Stomach smooth muscle (tissue), 2 donors: ENCODE measurements at regions not wholly inside any gene's neighbourhood (a gene's known extent, or its start where the extent isn't known, plus 50 kb on each side); places are given as distances from the start of the nearest gene placed in this dataset.
"Not testable (repeated sequence)": the region's sequence is repeated elsewhere in the genome, so short reads cannot be mapped to it uniquely, and the experiment has no call there.

Experiments used
- H3K27ac ChIP-seq: one replicate; pipeline ENCODE4 v1.7.0; 2013; ENCODE audit warnings: mild to moderate bottlenecking, low read length, inconsistent platforms
- H3K27me3 ChIP-seq, 2 donors: one replicate each; pipeline ENCODE4 v1.7.0; 2013; ENCODE audit warnings: low read length in 2 of 2; ENCODE audit not compliant: insufficient read depth in 2 of 2, control insufficient read depth in 1 of 2
- H3K36me3 ChIP-seq, 2 donors: one replicate each; pipeline ENCODE4 v1.7.0; 2013; ENCODE audit warnings: low read length in 2 of 2; ENCODE audit not compliant: control insufficient read depth in 2 of 2, insufficient read depth in 2 of 2
- H3K4me1 ChIP-seq: one replicate; pipeline ENCODE4 v1.7.0; 2013; ENCODE audit warnings: low read length; ENCODE audit not compliant: control insufficient read depth, insufficient read depth
- H3K4me3 ChIP-seq, 2 donors: one replicate each; pipeline ENCODE4 v1.7.0; 2013; ENCODE audit warnings: low read length in 2 of 2
- H3K9ac ChIP-seq, 2 donors: one replicate each; pipeline ENCODE4 v1.7.0; 2013; ENCODE audit warnings: low read length in 2 of 2, mild to moderate bottlenecking in 1 of 2
- H3K9me3 ChIP-seq, 2 donors: one replicate each; pipeline ENCODE4 v1.7.0; 2013; ENCODE audit warnings: low read length in 2 of 2; ENCODE audit not compliant: control insufficient read depth in 2 of 2
- donor health status: healthy.
- donor health status: Pancreatic carcinoma.

DNA sequence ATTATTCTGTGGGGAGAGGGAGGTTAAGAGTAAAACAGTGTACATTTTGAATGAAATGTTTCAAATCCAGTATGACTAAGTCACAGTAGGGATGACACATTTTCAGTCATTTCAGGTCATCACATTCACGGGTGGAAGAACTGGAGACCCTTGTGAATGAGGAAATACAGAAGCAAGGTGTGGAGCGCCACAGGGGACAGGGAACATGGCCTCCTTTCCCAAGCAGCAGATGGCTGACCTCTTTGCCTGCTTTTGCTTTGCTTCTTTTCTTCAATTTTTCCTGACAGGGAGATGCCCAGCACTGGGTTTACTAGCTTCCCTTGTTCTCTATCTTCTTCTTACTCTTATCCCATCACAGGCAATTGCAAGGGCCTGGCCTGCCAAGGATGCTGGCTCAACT is 278.9 kb upstream of the DLGAP1 start:
- Histone ChIP-seq H3K4me3 (no peak overlapping the region), H3K27ac (no peak overlapping the region), H3K36me3 (no peaks in the 10 kb centered on the region), H3K27me3 (no peaks in the 10 kb centered on the region), H3K9ac (no peak overlapping the region), H3K4me1 (no peaks in the 10 kb centered on the region), H3K9me3 (no peaks in the 10 kb centered on the region)

- H3K4me3 ChIP-seq = no peak overlapping the region
- H3K36me3 ChIP-seq = no peaks in the 10 kb centered on the region
- no peaks in the 10 kb centered on the region for H3K4me1 ChIP-seq
- no peak overlapping the region for H3K27ac ChIP-seq
- no peaks in the 10 kb centered on the region for H3K27me3 ChIP-seq
- H3K9me3 ChIP-seq = no peaks in the 10 kb centered on the region
- H3K9ac ChIP-seq = no peak overlapping the region
Observed at GRCh38 chr18:4721545-4721944, 266.4 kb upstream of the DLGAP1 start.

- Histone ChIP-seq H3K4me1 (no peaks in the 10 kb centered on the region), H3K36me3 (no peaks in the 10 kb centered on the region), H3K4me3 (no peak overlapping the region), H3K27ac (no peak overlapping the region), H3K9me3 (no peaks in the 10 kb centered on the region), H3K9ac (no peak overlapping the region), H3K27me3 (no peaks in the 10 kb centered on the region)
Observed at GRCh38 chr18:4720518-4720917, 265.4 kb upstream of the DLGAP1 start.

DNA sequence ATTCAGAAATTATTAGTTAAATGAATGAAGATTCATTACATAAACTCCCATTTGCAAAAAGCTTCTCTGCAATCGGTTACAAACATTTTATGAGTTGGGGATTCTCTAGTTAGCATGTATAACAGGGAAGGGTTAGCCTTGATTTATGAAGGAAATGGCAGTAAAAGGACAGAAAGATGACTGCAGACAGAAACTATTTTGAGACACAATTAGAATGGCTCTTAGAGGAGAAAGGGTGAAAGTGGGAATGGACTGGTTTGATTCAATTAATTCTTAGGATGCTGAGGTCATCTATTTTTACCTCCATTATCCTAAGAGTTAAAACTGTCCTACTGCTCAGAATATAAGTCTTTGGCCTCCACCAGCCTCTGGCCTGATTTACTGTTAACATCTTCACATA is 250.8 kb upstream of the DLGAP1 start:
- Histone ChIP-seq H3K27ac (no peak overlapping the region), H3K9me3 (no peaks in the 10 kb centered on the region), H3K27me3 (no peaks in the 10 kb centered on the region), H3K36me3 (no peaks in the 10 kb centered on the region), H3K9ac (no peak overlapping the region), H3K4me3 (no peak overlapping the region), H3K4me1 (no peaks in the 10 kb centered on the region)

- H3K27me3 ChIP-seq = no peaks in the 10 kb centered on the region
- no peak overlapping the region for H3K9ac ChIP-seq
- no peaks in the 10 kb centered on the region for H3K9me3 ChIP-seq
- no peaks in the 10 kb centered on the region for H3K36me3 ChIP-seq
- H3K4me3 ChIP-seq = no peak overlapping the region
- no peaks in the 10 kb centered on the region for H3K4me1 ChIP-seq
- H3K27ac ChIP-seq = no peak overlapping the region
Observed at GRCh38 chr18:4704781-4705180, 249.7 kb upstream of the DLGAP1 start.

- Histone ChIP-seq H3K27me3 (no peaks in the 10 kb centered on the region), H3K9ac (no peak overlapping the region), H3K4me3 (no peak overlapping the region), H3K36me3 (no peaks in the 10 kb centered on the region), H3K4me1 (no peaks in the 10 kb centered on the region), H3K27ac (no peak overlapping the region), H3K9me3 (peaks cover 0 to 5% of the 10 kb centered on the region in 2 donors)
Observed at GRCh38 chr18:4691836-4692235, 236.7 kb upstream of the DLGAP1 start.

GRCh38 chr18:4678685-4679084 is 223.6 kb upstream of the DLGAP1 start:
- not testable (repeated sequence) for H3K27ac ChIP-seq, H3K27me3 ChIP-seq, H3K9ac ChIP-seq, H3K4me3 ChIP-seq, H3K4me1 ChIP-seq, H3K36me3 ChIP-seq, H3K9me3 ChIP-seq

GRCh38 chr18:4677006-4677405 is 221.9 kb upstream of the DLGAP1 start:
- H3K9ac ChIP-seq = no peak overlapping the region
- H3K4me3 ChIP-seq = no peak overlapping the region

DNA sequence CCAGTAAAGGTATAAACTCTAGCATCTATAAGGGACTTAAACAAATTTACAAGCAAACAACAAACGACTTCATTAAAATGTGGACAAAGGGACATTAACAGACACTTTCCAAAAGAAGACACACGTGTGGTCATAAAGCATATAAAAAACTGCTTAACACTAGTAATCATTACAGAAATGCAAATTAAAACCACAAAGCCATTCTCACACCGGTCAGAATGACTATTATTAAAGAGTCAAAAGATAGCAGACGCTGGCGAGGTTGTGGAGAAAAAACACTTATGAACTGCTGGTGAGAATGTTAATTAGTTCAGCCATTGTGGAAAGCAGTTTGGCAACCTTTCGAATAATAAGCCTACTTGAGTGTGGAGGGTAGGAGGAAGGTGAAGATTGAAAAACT is 217.1 kb upstream of the DLGAP1 start:
- no peaks in the 10 kb centered on the region for H3K9me3 ChIP-seq
- no peaks in the 10 kb centered on the region for H3K4me1 ChIP-seq
- H3K27ac ChIP-seq = no peak overlapping the region
- H3K36me3 ChIP-seq = no peaks in the 10 kb centered on the region
- H3K27me3 ChIP-seq = no peaks in the 10 kb centered on the region
- no peak overlapping the region for H3K4me3 ChIP-seq
- H3K9ac ChIP-seq = no peak overlapping the region

More at GRCh38 chr18:4677006-4677405, 221.9 kb upstream of the DLGAP1 start:
- Histone ChIP-seq H3K27ac (no peak overlapping the region), H3K9me3 (peaks cover 0 to 4% of the 10 kb centered on the region in 2 donors), H3K4me1 (no peaks in the 10 kb centered on the region), H3K36me3 (no peaks in the 10 kb centered on the region), H3K27me3 (no peaks in the 10 kb centered on the region)

GRCh38 chr18:4658804-4659203 is 203.7 kb upstream of the DLGAP1 start:
- Histone ChIP-seq H3K9ac (no peak overlapping the region), H3K4me3 (no peak overlapping the region), H3K36me3 (no peaks in the 10 kb centered on the region), H3K4me1 (no peaks in the 10 kb centered on the region), H3K27me3 (no peaks in the 10 kb centered on the region), H3K9me3 (no peaks in the 10 kb centered on the region), H3K27ac (no peak overlapping the region)

DNA sequence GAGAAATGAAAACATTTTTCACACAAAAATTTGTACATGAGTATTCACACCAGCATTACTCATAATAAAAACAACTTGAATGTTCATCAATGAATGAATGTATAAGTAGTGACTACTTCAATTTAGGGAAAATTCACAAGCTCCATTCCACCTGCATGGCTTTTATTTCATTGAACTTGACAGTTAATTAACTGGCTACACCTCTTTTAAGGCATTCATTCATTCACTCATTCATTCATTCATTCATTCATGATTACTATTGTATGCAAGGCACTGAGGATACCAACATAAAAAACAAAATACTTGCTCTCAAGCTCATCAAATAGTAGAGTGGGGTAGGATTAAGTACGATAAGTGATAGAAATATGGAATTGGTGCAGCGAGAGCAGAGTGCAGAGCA is 198.3 kb upstream of the DLGAP1 start:
- Histone ChIP-seq H3K27me3 (no peaks in the 10 kb centered on the region), H3K27ac (no peak overlapping the region), H3K36me3 (no peaks in the 10 kb centered on the region), H3K9me3 (no peaks in the 10 kb centered on the region), H3K4me3 (no peak overlapping the region), H3K4me1 (no peaks in the 10 kb centered on the region), H3K9ac (no peak overlapping the region)
